NB4 (cell line): ENCODE measurements at regions not wholly inside any gene's neighbourhood (a gene's known extent, or its start where the extent isn't known, plus 50 kb on each side); places are given as distances from the start of the nearest gene placed in this dataset.

Experiments
- CTCF ChIP-seq: IDR thresholded peaks from one replicate; pipeline ENCODE4 v1.5.1; 2012; ENCODE audit warnings: low read depth, low read length
- MAX ChIP-seq: IDR thresholded peaks from 2 replicates; pipeline ENCODE4 v1.6.1; 2011; ENCODE audit warnings: low read depth, low read length
- MYC ChIP-seq: IDR thresholded peaks from 2 replicates; pipeline ENCODE4 v1.6.1; 2011; ENCODE audit warnings: low read depth, low read length
- POLR2A ChIP-seq: IDR thresholded peaks from 2 replicates; pipeline ENCODE4 v1.6.1; 2011; ENCODE audit warnings: mild to moderate bottlenecking; ENCODE audit not compliant: insufficient read length; ENCODE audit errors: extremely low read depth

DNA sequence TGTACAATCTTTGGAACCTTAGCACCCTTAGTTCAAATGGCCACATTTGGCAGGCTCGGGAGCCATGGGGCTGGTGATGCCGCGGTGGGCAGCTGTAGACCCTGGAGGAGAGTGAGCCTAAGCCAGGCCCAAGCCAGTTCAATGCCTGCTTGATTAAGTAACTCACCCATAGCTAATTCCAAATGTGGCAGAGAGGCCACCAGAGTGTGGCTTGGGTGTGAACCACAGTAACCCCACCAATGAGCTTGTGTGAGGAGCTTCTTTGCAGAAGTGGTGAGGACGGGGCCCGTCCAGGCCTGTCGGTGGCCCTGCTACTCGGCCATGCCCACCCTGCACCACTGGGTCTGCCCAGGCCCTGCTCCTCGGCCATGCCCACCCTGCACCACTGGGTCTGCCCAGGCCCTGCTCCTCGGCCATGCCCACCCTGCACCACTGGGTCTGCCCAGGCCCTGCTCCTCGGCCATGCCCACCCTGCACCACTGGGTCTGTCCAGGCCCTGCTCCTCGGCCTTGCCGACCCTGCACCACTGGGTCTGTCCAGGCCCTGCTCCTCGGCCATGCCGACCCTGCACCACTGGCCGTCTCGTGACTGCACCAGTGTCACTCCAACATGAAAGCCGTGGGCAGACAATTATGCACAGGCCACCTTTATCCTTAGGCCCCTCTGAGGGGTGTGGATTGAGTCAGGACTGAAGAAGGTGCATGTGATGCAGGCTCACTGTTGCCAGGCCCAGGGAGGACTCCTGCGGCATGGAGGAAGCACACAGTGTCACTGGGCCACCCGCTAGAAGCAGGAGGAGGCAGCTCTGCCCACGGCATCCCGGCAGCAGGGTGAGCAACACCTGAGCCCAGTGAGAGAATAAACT lies 75.4 kb downstream of the MRPL36 start:
- TF ChIP-seq CTCF (no peak), POLR2A (no peak), MYC (no peak), MAX (no peak)
